ENCODE measurements at regions not wholly inside any gene's neighbourhood (a gene's known extent, or its start where the extent isn't known, plus 50 kb on each side); places are given as distances from the start of the nearest gene placed in this dataset.
"Not testable (repeated sequence)": the region's sequence is repeated elsewhere in the genome, so short reads cannot be mapped to it uniquely, and the experiment has no call there.

- H2AFZ ChIP-seq (ENCODE audit: low read length): no peak overlapping the region
- H3K9me3 ChIP-seq (ENCODE audit: insufficient read depth, low read depth, low read length): no peaks in the 10 kb centered on the region
- TF ChIP-seq CTCF (conservative IDR thresholded peaks at IDR 0.05; ENCODE audit: low read length) (no peak), EZH2phosphoT487 (IDR thresholded peaks at IDR 0.05; ENCODE audit: borderline replicate concordance) (no peak)
- H3K79me2 ChIP-seq (ENCODE audit: insufficient read depth, low read length): no peaks in the 10 kb centered on the region
- H3K9me2 ChIP-seq (replicated peaks; ENCODE audit: low read depth, low read length): no peaks in the 10 kb centered on the region
- H3K27me3 ChIP-seq (ENCODE audit: insufficient read depth, low read length, poor library complexity, severe bottlenecking): no peaks in the 10 kb centered on the region
- no peaks in the 10 kb centered on the region for H4K20me1 ChIP-seq (ENCODE audit: insufficient read depth, low read length, poor library complexity, severe bottlenecking)
- H3K36me3 ChIP-seq (ENCODE audit: insufficient read depth, low read length): no peaks in the 10 kb centered on the region
- no peak overlapping the region for H3K4me3 ChIP-seq (ENCODE audit: low read length, poor library complexity, severe bottlenecking)
- no peak overlapping the region for H3K4me2 ChIP-seq (ENCODE audit: low read depth, low read length, poor library complexity, severe bottlenecking)
- H3K9ac ChIP-seq (ENCODE audit: low read depth, low read length, poor library complexity, severe bottlenecking): no peak overlapping the region
- H3F3A ChIP-seq (ENCODE audit: low read depth): no peaks in the 10 kb centered on the region
- peaks cover 29% of the 10 kb centered on the region for H3K4me1 ChIP-seq (ENCODE audit: insufficient read depth, low read length, poor library complexity, severe bottlenecking)
Measured at GRCh38 chr20:51923633-51924032, 121.3 kb upstream of the SALL4 start.

- H3K4me1 ChIP-seq (ENCODE audit: insufficient read depth, low read length, poor library complexity, severe bottlenecking): peaks cover 37% of the 10 kb centered on the region
- H3F3A ChIP-seq (ENCODE audit: low read depth); H3K4me2 ChIP-seq (ENCODE audit: low read depth, low read length, poor library complexity, severe bottlenecking); H3K4me3 ChIP-seq (ENCODE audit: low read length, poor library complexity, severe bottlenecking); H4K20me1 ChIP-seq (ENCODE audit: insufficient read depth, low read length, poor library complexity, severe bottlenecking); H3K36me3 ChIP-seq (ENCODE audit: insufficient read depth, low read length); H3K79me2 ChIP-seq (ENCODE audit: insufficient read depth, low read length); H3K9me2 ChIP-seq (replicated peaks; ENCODE audit: low read depth, low read length); H3K9me3 ChIP-seq (ENCODE audit: insufficient read depth, low read depth, low read length); H2AFZ ChIP-seq (ENCODE audit: low read length); H3K27me3 ChIP-seq (ENCODE audit: insufficient read depth, low read length, poor library complexity, severe bottlenecking); H3K9ac ChIP-seq (ENCODE audit: low read depth, low read length, poor library complexity, severe bottlenecking): not testable (repeated sequence)
Measured at GRCh38 chr20:51922812-51923211, 120.5 kb upstream of the SALL4 start.

- Histone ChIP-seq H3K4me3 (ENCODE audit: low read length, poor library complexity, severe bottlenecking) (no peak overlapping the region), H3K27me3 (ENCODE audit: insufficient read depth, low read length, poor library complexity, severe bottlenecking) (no peaks in the 10 kb centered on the region), H2AFZ (ENCODE audit: low read length) (no peak overlapping the region), H3K9me3 (ENCODE audit: insufficient read depth, low read depth, low read length) (no peaks in the 10 kb centered on the region), H3K4me1 (ENCODE audit: insufficient read depth, low read length, poor library complexity, severe bottlenecking) (peaks cover 35% of the 10 kb centered on the region), H3K9me2 (replicated peaks; ENCODE audit: low read depth, low read length) (no peaks in the 10 kb centered on the region), H3K79me2 (ENCODE audit: insufficient read depth, low read length) (no peaks in the 10 kb centered on the region), H3F3A (ENCODE audit: low read depth) (0 out of 2 replicates have a peak, but pooled peaks cover 4% of the 10 kb centered on the region), H4K20me1 (ENCODE audit: insufficient read depth, low read length, poor library complexity, severe bottlenecking) (no peaks in the 10 kb centered on the region), H3K4me2 (ENCODE audit: low read depth, low read length, poor library complexity, severe bottlenecking) (no peak overlapping the region), H3K36me3 (ENCODE audit: insufficient read depth, low read length) (no peaks in the 10 kb centered on the region), H3K9ac (ENCODE audit: low read depth, low read length, poor library complexity, severe bottlenecking) (no peak overlapping the region)
- no peak for TF ChIP-seq CTCF (conservative IDR thresholded peaks at IDR 0.05; ENCODE audit: low read length)
- no peak for TF ChIP-seq EZH2phosphoT487 (IDR thresholded peaks at IDR 0.05; ENCODE audit: borderline replicate concordance)
Measured at GRCh38 chr20:51918561-51918960, 116.2 kb upstream of the SALL4 start.

- Histone ChIP-seq H3K27me3 (ENCODE audit: insufficient read depth, low read length, poor library complexity, severe bottlenecking) (no peaks in the 10 kb centered on the region), H3K4me2 (ENCODE audit: low read depth, low read length, poor library complexity, severe bottlenecking) (no peak overlapping the region), H3F3A (ENCODE audit: low read depth) (0 out of 2 replicates have a peak, but pooled peaks cover 4% of the 10 kb centered on the region), H3K36me3 (ENCODE audit: insufficient read depth, low read length) (no peaks in the 10 kb centered on the region), H2AFZ (ENCODE audit: low read length) (peak overlapping the region; percentile 46; the same call in 1 of the 2 replicates), H3K79me2 (ENCODE audit: insufficient read depth, low read length) (no peaks in the 10 kb centered on the region), H3K4me3 (ENCODE audit: low read length, poor library complexity, severe bottlenecking) (no peak overlapping the region), H3K9ac (ENCODE audit: low read depth, low read length, poor library complexity, severe bottlenecking) (no peak overlapping the region), H3K9me3 (ENCODE audit: insufficient read depth, low read depth, low read length) (no peaks in the 10 kb centered on the region), H3K9me2 (replicated peaks; ENCODE audit: low read depth, low read length) (no peaks in the 10 kb centered on the region), H3K4me1 (ENCODE audit: insufficient read depth, low read length, poor library complexity, severe bottlenecking) (peaks cover 35% of the 10 kb centered on the region), H4K20me1 (ENCODE audit: insufficient read depth, low read length, poor library complexity, severe bottlenecking) (no peaks in the 10 kb centered on the region)
- TF ChIP-seq EZH2phosphoT487 (IDR thresholded peaks at IDR 0.05; ENCODE audit: borderline replicate concordance) (no peak), CTCF (conservative IDR thresholded peaks at IDR 0.05; ENCODE audit: low read length) (no peak)
Measured at GRCh38 chr20:51917886-51918535, 115.7 kb upstream of the SALL4 start.
